22Rv1 (cell line): ENCODE measurements at regions not wholly inside any gene's neighbourhood (a gene's known extent, or its start where the extent isn't known, plus 50 kb on each side); places are given as distances from the start of the nearest gene placed in this dataset.

Experiments used
- CTCF ChIP-seq: fragments of 450-650 bp; IDR thresholded peaks from 2 replicates; pipeline ENCODE4 v1.5.1; 2017; ENCODE audit warnings: mild to moderate bottlenecking
- ZFX ChIP-seq: fragments of 450-650 bp; IDR thresholded peaks from 2 replicates; pipeline ENCODE4 v1.6.1; 2017; ENCODE audit warnings: antibody characterized with exemption, borderline replicate concordance

GRCh38 chr1:221987860-221988520 lies 246.1 kb upstream of the DUSP10 start:
- TF ChIP-seq CTCF = no peak
- TF ChIP-seq ZFX = no peak
